HG02870 (cell line): ENCODE measurements at regions not wholly inside any gene's neighbourhood (a gene's known extent, or its start where the extent isn't known, plus 50 kb on each side); places are given as distances from the start of the nearest gene placed in this dataset.
"Not testable (repeated sequence)": the region's sequence is repeated elsewhere in the genome, so short reads cannot be mapped to it uniquely, and the experiment has no call there.

Experiments used
- ATAC-seq: cut with Tn5 transposase; IDR thresholded peaks from one replicate; pipeline ENCODE4 v1.9.1; 2021; ENCODE audit warnings: mild to moderate bottlenecking, moderate library complexity; ENCODE audit not compliant: unreplicated experiment

GRCh38 chr5:42989190-42989589, 50.9 kb downstream of the ANXA2R start:
- no peak for ATAC-seq

GRCh38 chr5:42988568-42988967, 51.6 kb downstream of the ANXA2R start:
- no peak for ATAC-seq

GRCh38 chr5:42985129-42986037, 54.7 kb downstream of the ANXA2R start:
- ATAC-seq, result no peak

- no peak for ATAC-seq
These were observed 55.8 kb downstream of the ANXA2R start for GRCh38 chr5:42984307-42984706.

DNA sequence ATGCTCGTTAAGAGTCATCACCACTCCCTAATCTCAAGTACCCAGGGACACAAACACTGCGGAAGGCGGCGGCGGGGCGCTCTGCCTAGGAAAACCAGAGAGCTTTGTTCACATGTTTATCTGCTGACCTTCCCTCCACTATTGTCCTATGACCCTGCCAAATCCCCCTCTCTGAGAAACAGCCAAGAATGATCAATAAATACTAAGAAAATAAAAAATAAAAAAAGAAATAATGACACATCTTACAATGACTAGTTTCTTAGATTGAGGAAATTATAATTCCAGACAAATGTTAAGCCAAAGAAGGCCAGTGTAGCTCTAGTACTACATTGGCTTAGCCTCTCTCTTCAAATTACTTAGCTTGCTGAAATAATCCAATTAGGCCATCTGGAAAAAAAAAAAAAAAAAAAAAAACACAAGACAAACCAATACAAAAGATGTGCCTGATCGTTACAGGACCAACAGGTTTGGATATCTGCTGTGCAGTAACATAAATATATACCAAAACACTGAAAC, 58.0 kb downstream of the ANXA2R start:
- ATAC-seq, result no peak

GRCh38 chr5:42981417-42982106, 58.6 kb downstream of the ANXA2R start:
- not testable (repeated sequence) for ATAC-seq

- ATAC-seq, result not testable (repeated sequence)
These were observed 59.1 kb downstream of the ANXA2R start for GRCh38 chr5:42981015-42981414.

DNA sequence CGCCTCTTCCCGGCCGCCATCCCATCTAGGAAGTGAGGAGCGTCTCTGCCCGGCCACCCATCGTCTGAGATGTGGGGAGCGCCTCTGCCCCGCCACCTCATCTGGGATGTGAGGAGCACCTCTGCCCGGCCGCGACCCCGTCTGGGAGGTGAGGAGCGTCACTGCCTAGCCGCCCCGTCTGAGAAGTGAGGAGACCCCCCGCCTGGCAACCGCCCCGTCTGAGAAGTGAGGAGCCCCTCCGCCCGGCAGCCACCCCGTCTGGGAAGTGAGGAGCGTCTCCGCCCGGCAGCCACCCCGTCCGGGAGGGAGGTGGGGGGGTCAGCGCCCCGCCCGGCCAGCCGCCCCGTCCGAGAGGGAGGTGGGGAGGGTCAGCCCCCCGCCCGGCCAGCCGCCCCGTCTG, 59.7 kb downstream of the ANXA2R start:
- ATAC-seq, result not testable (repeated sequence)

DNA sequence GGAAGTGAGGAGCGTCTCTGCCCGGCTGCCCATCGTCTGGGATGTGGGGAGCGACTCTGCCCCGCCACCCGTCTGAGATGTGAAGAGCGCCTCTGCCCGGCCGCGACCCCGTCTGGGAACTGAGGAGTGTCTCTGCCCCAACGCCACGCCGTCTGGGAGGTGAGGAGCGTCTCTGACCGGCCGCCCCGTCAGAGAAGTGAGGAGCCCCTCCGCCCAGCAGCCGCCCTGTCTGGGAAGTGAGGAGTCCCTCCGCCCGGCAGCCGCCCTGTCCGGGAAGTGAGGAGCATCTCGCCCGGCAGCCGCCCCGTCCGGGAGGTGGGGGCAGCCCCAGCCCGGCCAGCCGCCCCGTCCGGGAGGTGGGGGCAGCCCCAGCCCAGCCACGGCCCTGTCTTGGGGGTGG, 60.9 kb downstream of the ANXA2R start:
- not testable (repeated sequence) for ATAC-seq

- no peak for ATAC-seq
These were observed 65.6 kb downstream of the ANXA2R start for GRCh38 chr5:42974536-42974935.

GRCh38 chr5:42970636-42971559, 69.2 kb downstream of the ANXA2R start:
- no peak for ATAC-seq

GRCh38 chr5:42965934-42966333, 74.2 kb downstream of the ANXA2R start:
- no peak for ATAC-seq

DNA sequence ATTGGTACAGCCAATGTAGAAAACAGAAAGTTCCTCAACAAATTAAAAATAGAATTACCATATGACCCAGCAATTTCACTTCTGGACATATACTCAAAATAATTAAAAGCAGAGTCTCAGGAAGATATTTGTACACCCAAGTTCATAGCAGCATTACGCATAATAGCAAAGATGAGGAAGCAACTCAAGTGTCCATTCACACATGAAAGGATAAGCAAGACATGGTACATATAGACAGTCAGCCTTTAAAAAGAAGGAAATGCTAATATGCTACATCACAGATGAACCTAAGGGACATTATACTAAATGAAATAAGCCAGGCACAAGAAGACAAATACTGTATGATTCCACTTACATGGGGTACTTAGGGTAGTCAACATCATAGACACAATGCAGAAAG, 76.7 kb downstream of the ANXA2R start:
- ATAC-seq, result no peak

- ATAC-seq, result no peak
These were observed 78.0 kb downstream of the ANXA2R start for GRCh38 chr5:42962124-42962523.

- no peak for ATAC-seq
These were observed 79.6 kb downstream of the ANXA2R start for GRCh38 chr5:42960506-42960905.

DNA sequence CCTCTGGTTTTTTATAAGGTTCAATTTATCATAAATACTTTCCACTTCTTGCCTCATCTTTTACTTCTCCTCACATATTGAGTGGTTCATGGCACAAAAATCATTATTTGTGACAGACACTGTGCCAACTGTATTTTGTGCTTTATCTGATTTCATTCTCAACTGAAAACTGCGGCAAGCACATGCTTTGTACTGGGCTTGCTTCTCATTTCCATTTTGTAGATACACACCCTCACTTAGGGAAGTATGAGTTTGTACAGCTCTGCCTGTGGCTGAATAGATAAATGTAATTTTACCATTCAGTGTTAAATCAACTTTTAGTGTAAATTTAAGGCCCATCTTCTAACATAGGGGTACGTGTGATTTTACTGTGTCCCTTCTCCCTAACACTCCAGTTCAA, 83.6 kb downstream of the ANXA2R start:
- ATAC-seq, result no peak

- ATAC-seq, result no peak
These were observed 87.1 kb downstream of the ANXA2R start for GRCh38 chr5:42953041-42953440.

DNA sequence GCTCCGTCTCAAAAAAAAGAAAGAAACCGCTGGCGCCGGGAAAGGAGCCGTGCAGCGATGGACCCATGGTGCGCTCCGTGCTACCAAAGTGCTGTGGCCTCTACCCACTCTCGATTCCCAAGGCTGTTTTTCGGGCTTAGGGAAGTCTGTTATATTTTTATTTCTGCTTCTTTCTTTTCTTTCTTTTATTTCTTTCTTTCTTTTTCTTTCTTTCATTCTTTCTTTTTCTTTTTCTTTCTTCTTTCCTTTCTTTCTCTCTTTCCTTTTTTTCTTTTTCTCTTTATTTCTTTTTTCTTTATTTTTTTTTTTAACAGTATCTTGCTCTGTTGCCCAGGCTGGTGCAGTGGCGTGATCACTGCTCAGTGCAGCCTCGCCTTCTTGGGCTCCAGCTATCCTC, 87.5 kb downstream of the ANXA2R start:
- no peak for ATAC-seq

GRCh38 chr5:42951293-42951840, 88.8 kb downstream of the ANXA2R start:
- ATAC-seq, result peak; percentile 34

- ATAC-seq, result peak; percentile 29
These were observed 89.4 kb downstream of the ANXA2R start for GRCh38 chr5:42950456-42951292.
